K562 (cell line): ENCODE measurements at regions not wholly inside any gene's neighbourhood (a gene's known extent, or its start where the extent isn't known, plus 50 kb on each side); places are given as distances from the start of the nearest gene placed in this dataset.
"Not testable (repeated sequence)": the region's sequence is repeated elsewhere in the genome, so short reads cannot be mapped to it uniquely, and the experiment has no call there.

Experiments
- ATAC-seq: fragments of 200-7000 bp; cut with Tn5 transposase; 3 replicates; pipeline ENCODE4 v1.9.1; 2020; ENCODE audit warnings: moderate library complexity
- BruUV-seq: library from RNA; stranded (reverse); fragments of 400-500 nt; replicated peaks from 2 replicates; lab custom pipeline; 2021; lab: Mats Ljungman, UMichigan
- CTCF ChIA-PET: fragments of 300-600 bp; formaldehyde crosslinking; extraction: SDS; loops from one replicate; lab custom pipeline; 2021; ENCODE audit warnings: low intra/inter-chr PET ratio; lab: Yijun Ruan, JAX
- POLR2A ChIA-PET: fragments of 300-600, 350-650 bp; sonication (Branson Sonifier 250); formaldehyde crosslinking; extraction: SDS; loops from one replicate; lab custom pipeline; 2021; ENCODE audit warnings: antibody characterized with exemption, inconsistent platforms; lab: Yijun Ruan, JAX
- DNase-seq, 4 experiments: peaks; one replicate each; pipeline versions ENCODE4 v3.0.0 to v3.0.0-alpha.2; 2011 to 2018; ENCODE audit warnings: low spot score in 3 of 4, mixed read lengths in 3 of 4; ENCODE audit errors: extremely low read depth in 1 of 4
- FAIRE-seq: peaks from 2 replicates; lab custom pipeline; 2011; peaks lifted over from hg19 to GRCh38; lab: Jason Lieb, UNC
- H2AFZ ChIP-seq: 2 replicates; pipeline ENCODE4 v1.6.0; 2011; ENCODE audit warnings: low read depth, low read length, control low read depth, inconsistent platforms
- H3K27ac ChIP-seq: fragments of 200-600 bp; 3 replicates; pipeline ENCODE4 v1.8.0; 2011; ENCODE audit warnings: low read depth, mild to moderate bottlenecking, control low read depth, inconsistent platforms, low read length, moderate library complexity, mixed read lengths; ENCODE audit errors: extremely low read depth
- H3K27me3 ChIP-seq, 2 experiments: fragments of 300-600 bp in 1 of 2; 2 replicates in 1 of 2; 3 replicates in 1 of 2; pipeline versions ENCODE4 v1.6.0 to v1.8.0; 2011; ENCODE audit warnings: inconsistent platforms in 2 of 2, low read length in 2 of 2, mild to moderate bottlenecking in 1 of 2, mixed read lengths in 1 of 2, moderate library complexity in 1 of 2; ENCODE audit not compliant: control insufficient read depth in 2 of 2, insufficient read depth in 2 of 2
- H3K36me3 ChIP-seq: fragments of 300-600 bp; 3 replicates; pipeline ENCODE4 v1.8.0; 2011; ENCODE audit warnings: mild to moderate bottlenecking, low read length, inconsistent platforms; ENCODE audit not compliant: control insufficient read depth, insufficient read depth
- H3K4me1 ChIP-seq, 2 experiments: fragments of 200-600 bp in 1 of 2; replicated peaks in 1 of 2; 2 replicates in 1 of 2; 3 replicates in 1 of 2; pipeline versions ENCODE4 v1.5.1 to v1.8.0; 2011; ENCODE audit warnings: inconsistent platforms in 2 of 2, low read length in 2 of 2, mild to moderate bottlenecking in 1 of 2, mixed read lengths in 1 of 2, moderate library complexity in 1 of 2; ENCODE audit not compliant: control insufficient read depth in 2 of 2, insufficient read depth in 2 of 2
- H3K4me2 ChIP-seq: 2 replicates; pipeline ENCODE4 v1.6.1; 2011; ENCODE audit warnings: low read length, control low read depth, inconsistent platforms, mixed read lengths; ENCODE audit not compliant: insufficient read depth
- H3K4me3 ChIP-seq: fragments of 200-600 bp; sonication (generic), shearing (Covaris generic); 2 replicates; pipeline ENCODE4 v1.5.1; 2016; ENCODE audit warnings: control low read depth, inconsistent platforms
- H3K79me2 ChIP-seq: fragments of 200-600 bp; 3 replicates; pipeline ENCODE4 v1.8.0; 2011; ENCODE audit warnings: low read length, inconsistent platforms; ENCODE audit not compliant: control insufficient read depth, insufficient read depth
- H3K9ac ChIP-seq, 2 experiments: 2 replicates each; pipeline versions ENCODE4 v1.6.0 to v1.6.1; 2011; ENCODE audit warnings: low read depth in 2 of 2, low read length in 2 of 2, control low read depth in 1 of 2, inconsistent platforms in 1 of 2, mild to moderate bottlenecking in 1 of 2, mixed read lengths in 1 of 2; ENCODE audit not compliant: insufficient read depth in 1 of 2
- H3K9me1 ChIP-seq: one replicate; pipeline ENCODE4 v1.6.0; 2011; ENCODE audit warnings: inconsistent platforms, mild to moderate bottlenecking, low read length, moderate library complexity; ENCODE audit not compliant: control insufficient read depth, insufficient read depth
- H3K9me3 ChIP-seq: replicated peaks from 2 replicates; pipeline ENCODE4 v1.5.1; 2011; ENCODE audit warnings: low read depth, low read length, inconsistent platforms; ENCODE audit not compliant: control insufficient read depth, insufficient read depth
- H4K20me1 ChIP-seq: replicated peaks from 2 replicates; pipeline ENCODE4 v1.6.1; 2011; ENCODE audit warnings: low read length, inconsistent platforms, mixed read lengths; ENCODE audit not compliant: control insufficient read depth, insufficient read depth
- MAFG ChIP-seq: fragments of 450-650 bp; conservative IDR thresholded peaks from 2 replicates; pipeline ENCODE4 v1.6.1; 2016; ENCODE audit warnings: missing genetic modification characterization, missing compliant biosample characterization
- NELFE ChIP-seq: IDR thresholded peaks from 2 replicates; pipeline ENCODE4 v1.6.1; 2011; ENCODE audit warnings: mild to moderate bottlenecking; ENCODE audit not compliant: insufficient read depth, insufficient read length
- WGBS: fragments of 100-300 bp; shearing (Covaris generic); methylation state at CpG from one replicate; pipeline ENCODE4 v1.1.6; 2016; ENCODE audit warnings: low coverage, mixed read lengths; ENCODE audit not compliant: insufficient coverage; ENCODE audit errors: missing lambda C conversion rate; 5-methylcytosine and 5-hydroxymethylcytosine counted together
- in situ Hi-C: fragments of 300-500 bp; cut with MboI; formaldehyde crosslinking; loops from 4 replicates; pipeline ENCODE4 v1.15.0; 2018; ENCODE audit warnings: inconsistent platforms, mixed read lengths
- intact Hi-C: fragments of 100-400 bp; cut with micrococcal nuclease; formaldehyde crosslinking; loops from 2 replicates; pipeline ENCODE4 v1.14.2; 2022

DNA sequence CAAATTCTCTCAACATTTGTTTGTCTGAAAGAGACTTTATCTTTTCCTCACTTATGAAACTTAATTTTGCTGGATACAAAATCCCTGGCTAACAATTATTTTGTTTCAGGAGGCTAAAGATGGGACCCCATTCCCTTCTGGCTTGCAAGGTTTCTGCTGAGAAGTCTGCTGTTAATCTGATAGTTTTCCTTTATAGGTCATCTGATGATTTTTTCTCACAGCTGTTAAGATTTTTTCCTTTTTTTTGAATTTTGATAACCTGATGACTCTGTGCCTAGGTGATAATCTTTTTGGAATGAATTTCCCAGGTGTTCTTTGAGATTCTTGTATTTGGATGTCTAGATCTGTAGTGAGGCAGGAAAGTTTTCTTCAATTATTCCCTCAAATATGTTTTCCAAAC lies 2661.4 kb downstream of the PCDH9 start:
- no peaks in the 10 kb centered on the region for H3K36me3 ChIP-seq
- no peaks in the 10 kb centered on the region for H3K27me3 ChIP-seq
- no peak overlapping the region for H2AFZ ChIP-seq
- H3K9me1 ChIP-seq: no peaks in the 10 kb centered on the region
- ATAC-seq (no peak), FAIRE-seq (no peak), DNase-seq (no peak)
- CTCF ChIA-PET: no interaction called here
- H3K4me2 ChIP-seq: no peak overlapping the region
- POLR2A ChIA-PET: no interaction called here
- H4K20me1 ChIP-seq: no peaks in the 10 kb centered on the region
- no peak overlapping the region for H3K27ac ChIP-seq
- H3K79me2 ChIP-seq: no peaks in the 10 kb centered on the region
- H3K9me3 ChIP-seq: no peaks in the 10 kb centered on the region
- no peak for TF ChIP-seq MAFG (tag)
- TF ChIP-seq NELFE: no peak
- H3K4me3 ChIP-seq: no peak overlapping the region
- no peaks in the 10 kb centered on the region for H3K4me1 ChIP-seq
- intact Hi-C loops: no loop called here
- no peak overlapping the region for H3K9ac ChIP-seq
- in situ Hi-C loops: no loop called here
- no TSS peak for BruUV-seq

DNA sequence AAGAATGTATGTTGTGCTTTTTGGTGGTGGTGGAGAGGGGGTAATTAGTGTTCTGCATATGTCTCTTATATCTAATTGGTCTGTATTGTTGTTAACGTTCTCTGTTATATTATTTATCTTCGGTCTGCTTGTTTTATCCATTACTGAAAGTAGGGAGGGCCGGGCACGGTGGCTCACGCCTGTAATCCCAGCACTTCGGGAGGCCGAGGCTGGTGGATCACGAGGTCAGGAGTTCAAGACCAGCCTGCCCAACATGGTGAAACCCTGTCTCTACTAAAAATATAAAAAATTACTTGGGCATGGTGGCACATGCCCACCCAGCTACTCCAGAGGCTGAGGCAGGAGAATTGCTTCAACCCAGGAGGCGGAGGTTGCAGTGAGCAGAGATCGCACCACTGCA lies 2672.1 kb downstream of the PCDH9 start:
- ATAC-seq, BruUV-seq, H3K9me3 ChIP-seq, H3K4me1 ChIP-seq, DNase-seq, H2AFZ ChIP-seq, H3K4me2 ChIP-seq, H3K27ac ChIP-seq, H3K36me3 ChIP-seq, intact Hi-C loops, FAIRE-seq, H3K4me3 ChIP-seq, H3K9me1 ChIP-seq, CTCF ChIA-PET, H3K79me2 ChIP-seq, H4K20me1 ChIP-seq, H3K9ac ChIP-seq, in situ Hi-C loops, H3K27me3 ChIP-seq, POLR2A ChIA-PET: not testable (repeated sequence)
- WGBS: 2% methylated on average over 9 of the region's 10 CpGs
